ENCODE measurements at regions not wholly inside any gene's neighbourhood (a gene's known extent, or its start where the extent isn't known, plus 50 kb on each side); places are given as distances from the start of the nearest gene placed in this dataset.
A peak's percentile ranks its signal among the peaks of the same experiment; 100 is the strongest.

- H3K9me3 ChIP-seq (ENCODE audit: control insufficient read depth in 4 of 4, low read length in 3 of 4) = no peaks in the 10 kb centered on the region
- TF ChIP-seq SP1 (IDR thresholded peaks at IDR 0.05) (no peak), REST (IDR thresholded peaks at IDR 0.05) (no peak), FOXA2 (IDR thresholded peaks at IDR 0.05) (no peak), YY1 (IDR thresholded peaks at IDR 0.05) (no peak), EGR1 (IDR thresholded peaks at IDR 0.05; ENCODE audit: low read depth in 2 of 2) (no peak), HNF4A (conservative IDR thresholded peaks at IDR 0.05) (no peak), CTCF (IDR thresholded peaks at IDR 0.05; ENCODE audit: low read depth, low read length, missing input control) (no peak), FOXA1 (IDR thresholded peaks at IDR 0.05) (no peak), GABPA (IDR thresholded peaks at IDR 0.05 in 1 of 2, conservative IDR thresholded peaks at IDR 0.05 in 1 of 2) (no peak), RXRA (IDR thresholded peaks at IDR 0.05) (no peak), RAD21 (IDR thresholded peaks at IDR 0.05) (no peak), JUND (IDR thresholded peaks at IDR 0.05) (no peak), TAF1 (conservative IDR thresholded peaks at IDR 0.05) (no peak), HNF4G (IDR thresholded peaks at IDR 0.05) (no peak), MAX (IDR thresholded peaks at IDR 0.05) (no peak), ZBTB33 (IDR thresholded peaks at IDR 0.05) (no peak), NR2F2 (IDR thresholded peaks at IDR 0.05) (no peak)
- TF ChIP-seq, protein P1, sequence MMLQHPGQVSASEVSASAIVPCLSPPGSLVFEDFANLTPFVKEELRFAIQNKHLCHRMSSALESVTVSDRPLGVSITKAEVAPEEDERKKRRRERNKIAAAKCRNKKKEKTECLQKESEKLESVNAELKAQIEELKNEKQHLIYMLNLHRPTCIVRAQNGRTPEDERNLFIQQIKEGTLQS (IDR thresholded peaks at IDR 0.05) = no peak
- no peak for DNase-seq (ENCODE audit: low spot score)
- no peaks in the 10 kb centered on the region for H3K36me3 ChIP-seq (ENCODE audit: control insufficient read depth in 4 of 4, insufficient read depth in 3 of 4, low read depth in 1 of 4, low read length in 3 of 4)
- H3K9ac ChIP-seq (ENCODE audit: low read depth in 1 of 2, low read length in 2 of 2) = no peak overlapping the region
- H3K27me3 ChIP-seq (ENCODE audit: control insufficient read depth in 4 of 4, insufficient read depth in 4 of 4, low read length in 3 of 4) = no peaks in the 10 kb centered on the region
- no peak overlapping the region for H3K4me3 ChIP-seq (ENCODE audit: low read depth in 1 of 3, low read length in 3 of 3)
- no peaks in the 10 kb centered on the region for H3K4me1 ChIP-seq (ENCODE audit: control insufficient read depth in 4 of 4, insufficient read depth in 4 of 4, low read length in 3 of 4)
- no peak overlapping the region for H3K27ac ChIP-seq (ENCODE audit: low read depth in 1 of 2, low read length in 2 of 2)
Measured at GRCh38 chr1:96361961-96362360, 359.6 kb upstream of the PTBP2 start.

DNA sequence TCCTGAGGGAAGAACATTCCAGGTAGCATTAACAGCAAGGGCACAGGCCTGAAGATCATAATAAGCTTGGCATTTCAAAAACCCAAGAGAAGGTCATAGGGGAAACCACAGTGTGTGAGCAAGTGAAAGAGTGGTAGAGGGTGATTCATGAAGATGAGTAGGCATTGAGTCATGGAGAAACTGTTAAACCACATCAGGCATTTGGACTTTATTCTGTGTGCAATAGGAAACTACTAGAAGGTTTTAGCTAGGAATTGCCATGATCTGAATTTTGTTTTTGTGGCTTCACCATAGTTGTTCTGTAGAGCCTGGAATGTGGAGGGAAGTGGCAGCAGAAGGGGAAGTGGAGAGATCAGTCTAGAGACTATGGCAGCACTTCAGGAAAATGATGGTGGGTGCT, 359.0 kb upstream of the PTBP2 start:
- no peaks in the 10 kb centered on the region for H3K4me1 ChIP-seq (ENCODE audit: control insufficient read depth in 4 of 4, insufficient read depth in 4 of 4, low read length in 3 of 4)
- H3K9ac ChIP-seq (ENCODE audit: low read depth in 1 of 2, low read length in 2 of 2) = no peak overlapping the region
- no peak for TF ChIP-seq ZBTB33 (IDR thresholded peaks at IDR 0.05)
- TF ChIP-seq HNF4A (conservative IDR thresholded peaks at IDR 0.05) = peak in 1 of 2 donors; percentile 19
- no peak for TF ChIP-seq CTCF (IDR thresholded peaks at IDR 0.05; ENCODE audit: low read depth, low read length, missing input control)
- no peaks in the 10 kb centered on the region for H3K27me3 ChIP-seq (ENCODE audit: control insufficient read depth in 4 of 4, insufficient read depth in 4 of 4, low read length in 3 of 4)
- DNase-seq (ENCODE audit: low spot score) = no peak
- no peaks in the 10 kb centered on the region for H3K9me3 ChIP-seq (ENCODE audit: control insufficient read depth in 4 of 4, low read length in 3 of 4)
- H3K36me3 ChIP-seq (ENCODE audit: control insufficient read depth in 4 of 4, insufficient read depth in 3 of 4, low read depth in 1 of 4, low read length in 3 of 4) = no peaks in the 10 kb centered on the region
- no peak overlapping the region for H3K4me3 ChIP-seq (ENCODE audit: low read depth in 1 of 3, low read length in 3 of 3)
- H3K27ac ChIP-seq (ENCODE audit: low read depth in 1 of 2, low read length in 2 of 2) = no peak overlapping the region

Measured in liver (tissue), 7 donors.